Colonic mucosa (tissue), 4 donors: ENCODE measurements at regions not wholly inside any gene's neighbourhood (a gene's known extent, or its start where the extent isn't known, plus 50 kb on each side); places are given as distances from the start of the nearest gene placed in this dataset.
"Not testable (repeated sequence)": the region's sequence is repeated elsewhere in the genome, so short reads cannot be mapped to it uniquely, and the experiment has no call there.

Experiments used
- DNase-seq: peaks from one replicate; pipeline ENCODE4 v3.0.0-alpha.2; 2020
- H3K27ac ChIP-seq: fragments of 200-600 bp; one replicate; pipeline ENCODE4 v1.8.0; 2021
- H3K27me3 ChIP-seq: fragments of 200-600 bp; one replicate; pipeline ENCODE4 v1.8.0; 2021
- H3K36me3 ChIP-seq: fragments of 200-600 bp; one replicate; pipeline ENCODE4 v1.8.0; 2021
- H3K4me1 ChIP-seq: fragments of 200-600 bp; one replicate; pipeline ENCODE4 v1.8.0; 2021; ENCODE audit warnings: mild to moderate bottlenecking
- H3K4me3 ChIP-seq: fragments of 200-600 bp; one replicate; pipeline ENCODE4 v1.8.0; 2021
- H3K9ac ChIP-seq, 2 donors: one replicate each; pipeline ENCODE4 v1.7.0; 2013; ENCODE audit warnings: control low read depth in 2 of 2, low read depth in 2 of 2, low read length in 2 of 2
- H3K9me3 ChIP-seq: fragments of 200-600 bp; one replicate; pipeline ENCODE4 v1.8.0; 2021
- intact Hi-C: fragments of 100-400 bp; cut with DNase I; formaldehyde crosslinking; loops from one replicate; pipeline ENCODE4 v1.14.1; 2022
- TF ChIP-seq, protein P1 (sequence below): fragments of 200-600 bp; IDR thresholded peaks from one replicate; pipeline ENCODE4 v1.8.0; 2022; ENCODE audit warnings: antibody characterized with exemption, mild to moderate bottlenecking
- donor health status: healthy.
- donor health status: DM: no; HTN: no; CAD: no.
- donor health status: DM: no; HTN: no; CAD: no.

- Histone ChIP-seq H3K4me1 (no peaks in the 10 kb centered on the region), H3K27ac (no peak overlapping the region), H3K9me3 (no peaks in the 10 kb centered on the region), H3K27me3 (no peaks in the 10 kb centered on the region), H3K9ac (no peak overlapping the region), H3K36me3 (no peaks in the 10 kb centered on the region), H3K4me3 (no peak overlapping the region)
- no peak for DNase-seq
- intact Hi-C loops: no loop called here
- TF ChIP-seq, protein P1, sequence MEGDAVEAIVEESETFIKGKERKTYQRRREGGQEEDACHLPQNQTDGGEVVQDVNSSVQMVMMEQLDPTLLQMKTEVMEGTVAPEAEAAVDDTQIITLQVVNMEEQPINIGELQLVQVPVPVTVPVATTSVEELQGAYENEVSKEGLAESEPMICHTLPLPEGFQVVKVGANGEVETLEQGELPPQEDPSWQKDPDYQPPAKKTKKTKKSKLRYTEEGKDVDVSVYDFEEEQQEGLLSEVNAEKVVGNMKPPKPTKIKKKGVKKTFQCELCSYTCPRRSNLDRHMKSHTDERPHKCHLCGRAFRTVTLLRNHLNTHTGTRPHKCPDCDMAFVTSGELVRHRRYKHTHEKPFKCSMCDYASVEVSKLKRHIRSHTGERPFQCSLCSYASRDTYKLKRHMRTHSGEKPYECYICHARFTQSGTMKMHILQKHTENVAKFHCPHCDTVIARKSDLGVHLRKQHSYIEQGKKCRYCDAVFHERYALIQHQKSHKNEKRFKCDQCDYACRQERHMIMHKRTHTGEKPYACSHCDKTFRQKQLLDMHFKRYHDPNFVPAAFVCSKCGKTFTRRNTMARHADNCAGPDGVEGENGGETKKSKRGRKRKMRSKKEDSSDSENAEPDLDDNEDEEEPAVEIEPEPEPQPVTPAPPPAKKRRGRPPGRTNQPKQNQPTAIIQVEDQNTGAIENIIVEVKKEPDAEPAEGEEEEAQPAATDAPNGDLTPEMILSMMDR: no peak
These were observed 479.7 kb upstream of the EYS start for GRCh38 chr6:66186756-66187155.

DNA sequence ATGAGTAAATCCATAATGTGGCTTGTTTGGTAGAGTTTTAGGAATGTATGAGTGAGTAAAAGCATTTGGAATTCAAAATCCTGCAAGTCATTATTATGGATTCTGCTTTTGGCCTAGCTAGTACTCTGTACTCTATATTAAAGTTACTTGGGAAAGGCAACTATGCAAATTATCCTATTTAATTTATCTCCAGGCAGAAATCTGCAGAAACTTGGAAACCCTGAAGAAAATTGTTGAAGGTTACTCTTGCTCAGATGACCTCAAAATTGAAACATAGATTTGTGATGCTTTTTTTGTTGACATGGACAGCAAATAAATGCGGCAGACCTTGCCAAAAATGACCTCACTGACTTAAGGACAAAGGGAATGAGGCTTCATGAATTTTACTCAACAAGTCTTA, 477.1 kb upstream of the EYS start:
- H3K9me3 ChIP-seq: no peaks in the 10 kb centered on the region
- no peaks in the 10 kb centered on the region for H3K27me3 ChIP-seq
- no peaks in the 10 kb centered on the region for H3K4me1 ChIP-seq
- no peak overlapping the region for H3K4me3 ChIP-seq
- no peak for DNase-seq
- intact Hi-C loops: no loop called here
- H3K9ac ChIP-seq: no peak overlapping the region
- TF ChIP-seq, protein P1: no peak
- H3K27ac ChIP-seq: no peak overlapping the region
- no peaks in the 10 kb centered on the region for H3K36me3 ChIP-seq

- Histone ChIP-seq H3K9ac (no peak overlapping the region), H3K27me3 (no peaks in the 10 kb centered on the region), H3K9me3 (no peaks in the 10 kb centered on the region), H3K27ac (no peak overlapping the region), H3K4me1 (no peaks in the 10 kb centered on the region), H3K4me3 (no peak overlapping the region), H3K36me3 (no peaks in the 10 kb centered on the region)
- intact Hi-C loops: no loop called here
- TF ChIP-seq, protein P1: no peak
- no peak for DNase-seq
These were observed 472.3 kb upstream of the EYS start for GRCh38 chr6:66179361-66179760.

DNA sequence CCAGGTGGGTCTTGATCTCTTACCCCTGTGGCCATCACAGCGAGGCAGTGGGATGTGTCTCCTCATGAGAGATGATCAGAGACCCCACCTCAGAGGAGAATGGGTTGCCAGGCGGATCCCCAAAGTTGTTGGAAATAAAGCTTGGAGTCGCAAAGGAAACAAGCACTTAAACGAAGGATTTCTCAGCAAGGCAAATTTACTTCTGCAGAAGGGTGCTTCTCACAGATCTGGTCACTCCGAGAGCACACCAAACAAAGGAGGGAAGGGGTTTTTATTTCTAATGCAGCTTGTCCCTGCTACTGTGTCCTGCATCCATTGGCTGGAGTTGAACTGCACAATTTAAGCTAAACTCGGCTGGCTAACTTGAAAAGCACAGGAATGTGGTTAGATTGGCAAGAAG, 466.6 kb upstream of the EYS start:
- DNase-seq: no peak
- intact Hi-C loops: no loop called here
- Histone ChIP-seq H3K9ac (no peak overlapping the region), H3K27me3 (no peaks in the 10 kb centered on the region), H3K27ac (no peak overlapping the region), H3K4me3 (no peak overlapping the region), H3K4me1 (no peaks in the 10 kb centered on the region), H3K9me3 (no peaks in the 10 kb centered on the region), H3K36me3 (no peaks in the 10 kb centered on the region)
- TF ChIP-seq, protein P1: no peak

GRCh38 chr6:66166713-66167112, 459.7 kb upstream of the EYS start:
- H3K27me3 ChIP-seq, H3K9ac ChIP-seq, H3K36me3 ChIP-seq, intact Hi-C loops, DNase-seq, H3K4me1 ChIP-seq, H3K4me3 ChIP-seq, H3K9me3 ChIP-seq, H3K27ac ChIP-seq: not testable (repeated sequence)

GRCh38 chr6:66161546-66162108, 454.6 kb upstream of the EYS start:
- H3K9me3 ChIP-seq: peaks cover 5% of the 10 kb centered on the region
- intact Hi-C loops: no loop called here
- H3K4me1 ChIP-seq: no peaks in the 10 kb centered on the region
- no peak overlapping the region for H3K4me3 ChIP-seq
- no peak overlapping the region for H3K9ac ChIP-seq
- H3K36me3 ChIP-seq: no peaks in the 10 kb centered on the region
- no peak for DNase-seq
- no peaks in the 10 kb centered on the region for H3K27me3 ChIP-seq
- no peak overlapping the region for H3K27ac ChIP-seq
- TF ChIP-seq, protein P1: no peak
